ENCODE measurements at regions not wholly inside any gene's neighbourhood (a gene's known extent, or its start where the extent isn't known, plus 50 kb on each side); places are given as distances from the start of the nearest gene placed in this dataset.

- Histone ChIP-seq H3K9me2 (ENCODE audit: insufficient read depth, low read length) (no peaks in the 10 kb centered on the region), H3K4me2 (ENCODE audit: low read length) (no peak overlapping the region), H4K20me1 (ENCODE audit: insufficient read depth) (no peaks in the 10 kb centered on the region), H3K4me3 (ENCODE audit: low read length) (no peak overlapping the region), H3K27me3 (ENCODE audit: insufficient read depth, low read depth, low read length) (no peaks in the 10 kb centered on the region), H3K9me3 (ENCODE audit: low read length) (no peaks in the 10 kb centered on the region), H3F3A (ENCODE audit: insufficient read depth, low read length, poor library complexity, severe bottlenecking) (no peaks in the 10 kb centered on the region), H3K9ac (ENCODE audit: low read length) (no peak overlapping the region), H3K79me2 (replicated peaks; ENCODE audit: insufficient read depth, low read length) (no peaks in the 10 kb centered on the region), H3K27ac (ENCODE audit: low read length) (no peak overlapping the region), H3K36me3 (ENCODE audit: insufficient read depth, low read length) (no peaks in the 10 kb centered on the region), H2AFZ (ENCODE audit: low read depth, low read length) (no peak overlapping the region)
- no peak for TF ChIP-seq MXI1 (conservative IDR thresholded peaks at IDR 0.05; ENCODE audit: poor library complexity, severe bottlenecking)
- TF ChIP-seq POLR2AphosphoS5 (IDR thresholded peaks at IDR 0.05): no peak
- TF ChIP-seq EZH2 (IDR thresholded peaks at IDR 0.05; ENCODE audit: borderline replicate concordance, insufficient read depth, low read length, poor library complexity, severe bottlenecking): no peak
- no peak for TF ChIP-seq REST (IDR thresholded peaks at IDR 0.05; ENCODE audit: borderline replicate concordance)
- TF ChIP-seq EP300 (conservative IDR thresholded peaks at IDR 0.05; ENCODE audit: poor library complexity, severe bottlenecking): no peak
- no peak for TF ChIP-seq RAD21 (conservative IDR thresholded peaks at IDR 0.05)
- TF ChIP-seq SMC3 (conservative IDR thresholded peaks at IDR 0.05; ENCODE audit: poor library complexity): no peak
- no peak for TF ChIP-seq CTCF (IDR thresholded peaks at IDR 0.05; ENCODE audit: poor library complexity, severe bottlenecking)
- TF ChIP-seq TAF1 (IDR thresholded peaks at IDR 0.05; ENCODE audit: low read depth): no peak
These were observed 716.7 kb downstream of the VRK1 start for GRCh38 chr14:97513891-97514290.

- Histone ChIP-seq H3K4me2 (ENCODE audit: low read length) (no peak overlapping the region), H4K20me1 (ENCODE audit: insufficient read depth) (no peaks in the 10 kb centered on the region), H3K4me3 (ENCODE audit: low read length) (no peak overlapping the region), H3K27ac (ENCODE audit: low read length) (no peak overlapping the region), H3K9ac (ENCODE audit: low read length) (no peak overlapping the region), H3K27me3 (ENCODE audit: insufficient read depth, low read depth, low read length) (no peaks in the 10 kb centered on the region), H3K9me2 (ENCODE audit: insufficient read depth, low read length) (no peaks in the 10 kb centered on the region), H3F3A (ENCODE audit: insufficient read depth, low read length, poor library complexity, severe bottlenecking) (no peaks in the 10 kb centered on the region), H3K36me3 (ENCODE audit: insufficient read depth, low read length) (no peaks in the 10 kb centered on the region), H2AFZ (ENCODE audit: low read depth, low read length) (no peak overlapping the region), H3K79me2 (replicated peaks; ENCODE audit: insufficient read depth, low read length) (no peaks in the 10 kb centered on the region), H3K9me3 (ENCODE audit: low read length) (no peaks in the 10 kb centered on the region)
- no peak for TF ChIP-seq TAF1 (IDR thresholded peaks at IDR 0.05; ENCODE audit: low read depth)
- TF ChIP-seq EP300 (conservative IDR thresholded peaks at IDR 0.05; ENCODE audit: poor library complexity, severe bottlenecking): no peak
- TF ChIP-seq SMC3 (conservative IDR thresholded peaks at IDR 0.05; ENCODE audit: poor library complexity): no peak
- no peak for TF ChIP-seq REST (IDR thresholded peaks at IDR 0.05; ENCODE audit: borderline replicate concordance)
- TF ChIP-seq POLR2AphosphoS5 (IDR thresholded peaks at IDR 0.05): no peak
- TF ChIP-seq EZH2 (IDR thresholded peaks at IDR 0.05; ENCODE audit: borderline replicate concordance, insufficient read depth, low read length, poor library complexity, severe bottlenecking): no peak
These were observed 720.5 kb downstream of the VRK1 start for GRCh38 chr14:97517566-97518234.

Data from neural cell (in vitro differentiated cells).